ENCODE measurements at regions not wholly inside any gene's neighbourhood (a gene's known extent, or its start where the extent isn't known, plus 50 kb on each side); places are given as distances from the start of the nearest gene placed in this dataset.

DNA sequence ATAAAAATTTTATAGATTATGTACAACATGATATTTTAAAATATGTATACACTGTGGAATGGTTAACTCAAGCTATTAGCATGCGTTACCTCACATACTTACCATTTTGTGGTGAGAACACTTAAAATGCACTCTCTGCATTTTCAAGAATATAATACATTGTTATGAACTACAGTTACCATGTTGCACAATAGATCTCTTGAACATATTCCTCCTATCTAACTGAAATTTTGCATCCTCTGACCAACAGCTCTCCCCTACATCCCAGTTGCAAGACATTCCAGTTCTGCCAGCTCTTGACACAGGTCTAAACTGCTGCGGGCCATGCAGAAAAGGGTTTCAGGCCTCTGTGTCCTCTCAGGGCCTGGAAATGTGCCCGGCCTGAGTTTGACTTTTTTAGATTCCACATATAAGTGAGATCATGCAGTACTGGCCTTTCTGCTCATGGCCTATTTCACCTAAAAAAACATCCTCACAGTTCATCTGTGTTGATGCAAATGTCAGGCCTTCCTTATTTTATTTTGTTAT, 113.7 kb downstream of the CDCA7 start:
- H4K20me1 ChIP-seq (ENCODE audit: low read depth, low read length): no peaks in the 10 kb centered on the region
- no peak overlapping the region for H3K4me3 ChIP-seq (ENCODE audit: insufficient read depth, low read length, poor library complexity, severe bottlenecking)
- no peaks in the 10 kb centered on the region for H3K9me3 ChIP-seq (ENCODE audit: insufficient read depth, low read length)
- no peak overlapping the region for H3K27ac ChIP-seq (ENCODE audit: low read depth, low read length)
- H3F3A ChIP-seq (ENCODE audit: insufficient read depth): no peaks in the 10 kb centered on the region
- H2AFZ ChIP-seq (ENCODE audit: low read depth, low read length, severe bottlenecking): no peak overlapping the region
- no peak overlapping the region for H3K9ac ChIP-seq (ENCODE audit: low read length)
- H3K79me2 ChIP-seq (ENCODE audit: insufficient read depth, low read length): no peaks in the 10 kb centered on the region
- H3K9me2 ChIP-seq (replicated peaks; ENCODE audit: insufficient read depth, low read length): no peaks in the 10 kb centered on the region
- H3K36me3 ChIP-seq (ENCODE audit: low read length): no peaks in the 10 kb centered on the region
- H3K4me2 ChIP-seq (ENCODE audit: low read depth, low read length, poor library complexity, severe bottlenecking): no peak overlapping the region
- H3K27me3 ChIP-seq (ENCODE audit: low read length): no peaks in the 10 kb centered on the region
- TF ChIP-seq, protein P1, sequence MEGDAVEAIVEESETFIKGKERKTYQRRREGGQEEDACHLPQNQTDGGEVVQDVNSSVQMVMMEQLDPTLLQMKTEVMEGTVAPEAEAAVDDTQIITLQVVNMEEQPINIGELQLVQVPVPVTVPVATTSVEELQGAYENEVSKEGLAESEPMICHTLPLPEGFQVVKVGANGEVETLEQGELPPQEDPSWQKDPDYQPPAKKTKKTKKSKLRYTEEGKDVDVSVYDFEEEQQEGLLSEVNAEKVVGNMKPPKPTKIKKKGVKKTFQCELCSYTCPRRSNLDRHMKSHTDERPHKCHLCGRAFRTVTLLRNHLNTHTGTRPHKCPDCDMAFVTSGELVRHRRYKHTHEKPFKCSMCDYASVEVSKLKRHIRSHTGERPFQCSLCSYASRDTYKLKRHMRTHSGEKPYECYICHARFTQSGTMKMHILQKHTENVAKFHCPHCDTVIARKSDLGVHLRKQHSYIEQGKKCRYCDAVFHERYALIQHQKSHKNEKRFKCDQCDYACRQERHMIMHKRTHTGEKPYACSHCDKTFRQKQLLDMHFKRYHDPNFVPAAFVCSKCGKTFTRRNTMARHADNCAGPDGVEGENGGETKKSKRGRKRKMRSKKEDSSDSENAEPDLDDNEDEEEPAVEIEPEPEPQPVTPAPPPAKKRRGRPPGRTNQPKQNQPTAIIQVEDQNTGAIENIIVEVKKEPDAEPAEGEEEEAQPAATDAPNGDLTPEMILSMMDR (IDR thresholded peaks at IDR 0.05; ENCODE audit: insufficient read depth, low read length, poor library complexity, severe bottlenecking): no peak
- no peak for TF ChIP-seq EZH2phosphoT487 (conservative IDR thresholded peaks at IDR 0.05; ENCODE audit: low read length)

DNA sequence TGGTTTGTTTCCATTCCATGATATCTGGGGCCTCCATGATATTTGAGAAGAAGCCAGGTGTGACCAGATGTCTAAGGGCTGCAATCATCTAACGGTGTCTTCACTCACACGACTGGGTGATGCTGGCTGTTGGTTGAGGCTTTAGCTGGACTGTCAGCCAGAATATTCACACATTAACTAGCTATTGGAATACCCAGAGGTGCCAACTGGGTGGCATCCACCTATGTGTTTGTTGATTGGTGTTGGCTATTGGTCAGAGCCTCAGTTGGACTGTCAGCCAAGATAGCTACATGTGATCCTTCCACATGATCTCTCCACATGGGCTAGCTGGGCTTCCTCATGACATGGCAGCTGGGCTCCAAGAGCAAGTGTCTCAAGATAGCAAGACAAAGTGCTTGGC, 117.4 kb downstream of the CDCA7 start:
- no peaks in the 10 kb centered on the region for H3K27me3 ChIP-seq (ENCODE audit: low read length)
- no peaks in the 10 kb centered on the region for H3K79me2 ChIP-seq (ENCODE audit: insufficient read depth, low read length)
- H2AFZ ChIP-seq (ENCODE audit: low read depth, low read length, severe bottlenecking): no peak overlapping the region
- no peaks in the 10 kb centered on the region for H3F3A ChIP-seq (ENCODE audit: insufficient read depth)
- no peak overlapping the region for H3K27ac ChIP-seq (ENCODE audit: low read depth, low read length)
- no peak for TF ChIP-seq EZH2phosphoT487 (conservative IDR thresholded peaks at IDR 0.05; ENCODE audit: low read length)
- TF ChIP-seq, protein P1 (IDR thresholded peaks at IDR 0.05; ENCODE audit: insufficient read depth, low read length, poor library complexity, severe bottlenecking): no peak
- no peak overlapping the region for H3K4me3 ChIP-seq (ENCODE audit: insufficient read depth, low read length, poor library complexity, severe bottlenecking)
- H3K36me3 ChIP-seq (ENCODE audit: low read length): no peaks in the 10 kb centered on the region
- no peak overlapping the region for H3K4me2 ChIP-seq (ENCODE audit: low read depth, low read length, poor library complexity, severe bottlenecking)
- H3K9me2 ChIP-seq (replicated peaks; ENCODE audit: insufficient read depth, low read length): no peaks in the 10 kb centered on the region
- no peak overlapping the region for H3K9ac ChIP-seq (ENCODE audit: low read length)
- H4K20me1 ChIP-seq (ENCODE audit: low read depth, low read length): no peaks in the 10 kb centered on the region
- no peaks in the 10 kb centered on the region for H3K9me3 ChIP-seq (ENCODE audit: insufficient read depth, low read length)

DNA sequence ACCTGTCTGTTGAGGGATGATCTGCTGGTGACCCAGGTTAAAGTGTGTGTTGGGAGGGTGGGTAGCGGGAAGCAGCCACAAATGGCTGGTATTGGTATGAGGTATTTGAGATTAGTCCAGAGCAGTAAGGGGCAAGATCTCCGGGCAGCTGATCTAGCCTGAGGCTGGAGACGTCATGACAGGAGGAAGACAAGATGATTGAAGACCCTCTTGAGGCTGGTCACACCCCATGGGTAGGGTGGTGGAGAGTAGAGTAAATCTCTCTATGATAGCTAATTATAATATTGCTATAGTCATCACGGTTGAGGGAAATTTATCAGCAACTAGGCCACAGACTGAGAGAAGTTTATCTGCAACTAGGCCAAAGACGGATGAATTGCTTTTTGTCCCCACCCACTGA, 128.5 kb downstream of the CDCA7 start:
- no peak overlapping the region for H3K4me2 ChIP-seq (ENCODE audit: low read depth, low read length, poor library complexity, severe bottlenecking)
- no peak overlapping the region for H3K4me3 ChIP-seq (ENCODE audit: insufficient read depth, low read length, poor library complexity, severe bottlenecking)
- no peak overlapping the region for H3K27ac ChIP-seq (ENCODE audit: low read depth, low read length)
- no peaks in the 10 kb centered on the region for H3K36me3 ChIP-seq (ENCODE audit: low read length)
- no peaks in the 10 kb centered on the region for H3F3A ChIP-seq (ENCODE audit: insufficient read depth)
- H3K79me2 ChIP-seq (ENCODE audit: insufficient read depth, low read length): no peaks in the 10 kb centered on the region
- no peaks in the 10 kb centered on the region for H3K27me3 ChIP-seq (ENCODE audit: low read length)
- H4K20me1 ChIP-seq (ENCODE audit: low read depth, low read length): no peaks in the 10 kb centered on the region
- H3K9ac ChIP-seq (ENCODE audit: low read length): no peak overlapping the region
- H3K9me2 ChIP-seq (replicated peaks; ENCODE audit: insufficient read depth, low read length): no peaks in the 10 kb centered on the region
- H3K9me3 ChIP-seq (ENCODE audit: insufficient read depth, low read length): no peaks in the 10 kb centered on the region
- H2AFZ ChIP-seq (ENCODE audit: low read depth, low read length, severe bottlenecking): no peak overlapping the region
- TF ChIP-seq EZH2phosphoT487 (conservative IDR thresholded peaks at IDR 0.05; ENCODE audit: low read length): no peak
- TF ChIP-seq, protein P1 (IDR thresholded peaks at IDR 0.05; ENCODE audit: insufficient read depth, low read length, poor library complexity, severe bottlenecking): no peak
